Fibroblast of skin of right quadriceps (primary cell): ENCODE measurements at regions not wholly inside any gene's neighbourhood (a gene's known extent, or its start where the extent isn't known, plus 50 kb on each side); places are given as distances from the start of the nearest gene placed in this dataset.
A peak's percentile ranks its signal among the peaks of the same experiment; 100 is the strongest.

Experiments used
- DNase-seq: peaks from one replicate; pipeline ENCODE4 v3.0.0-alpha.2; 2013

GRCh38 chr14:49527221-49527620, 59.0 kb downstream of the RPS29 start:
- DNase-seq = no peak

DNA sequence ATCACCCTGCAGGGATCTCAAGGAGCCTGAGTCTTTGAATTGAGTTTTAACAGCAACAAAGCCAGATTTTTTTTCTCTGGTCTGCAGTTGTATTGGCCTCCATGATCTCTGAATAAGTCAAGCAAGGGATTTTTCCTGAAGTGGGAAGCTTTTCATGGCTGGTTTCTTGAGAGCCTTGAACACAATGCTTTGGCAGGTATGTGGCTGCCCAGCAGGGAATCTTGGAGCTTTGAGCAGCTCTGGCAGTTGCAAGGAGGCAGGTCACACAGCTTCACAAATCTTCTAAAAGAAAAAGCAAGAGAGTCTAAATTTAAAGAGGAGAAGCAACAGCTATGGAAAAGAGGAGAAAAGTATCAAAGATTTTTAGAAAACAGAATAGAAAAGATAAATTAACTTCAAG, 60.1 kb downstream of the RPS29 start:
- no peak for DNase-seq

GRCh38 chr14:49516286-49516685, 69.9 kb downstream of the RPS29 start:
- DNase-seq = no peak

DNA sequence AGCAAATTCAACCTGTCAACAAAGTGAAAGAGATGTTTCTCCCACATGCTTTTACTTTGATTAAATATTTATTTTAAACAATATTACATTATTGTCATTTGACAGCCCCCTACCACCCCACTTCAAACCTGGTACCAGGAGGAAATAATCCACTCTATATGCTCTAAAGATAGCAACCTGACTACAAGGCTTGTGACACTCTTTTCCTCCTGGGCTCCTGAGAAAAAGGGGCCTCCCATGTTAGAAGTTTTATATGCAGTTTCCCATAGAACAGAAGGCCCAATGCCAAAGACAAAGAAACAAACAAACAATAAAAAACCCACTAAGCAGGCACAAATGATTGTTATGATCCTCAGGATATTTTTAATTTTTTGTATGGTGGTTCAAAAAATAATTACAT, 73.6 kb downstream of the RPS29 start:
- DNase-seq = no peak

DNA sequence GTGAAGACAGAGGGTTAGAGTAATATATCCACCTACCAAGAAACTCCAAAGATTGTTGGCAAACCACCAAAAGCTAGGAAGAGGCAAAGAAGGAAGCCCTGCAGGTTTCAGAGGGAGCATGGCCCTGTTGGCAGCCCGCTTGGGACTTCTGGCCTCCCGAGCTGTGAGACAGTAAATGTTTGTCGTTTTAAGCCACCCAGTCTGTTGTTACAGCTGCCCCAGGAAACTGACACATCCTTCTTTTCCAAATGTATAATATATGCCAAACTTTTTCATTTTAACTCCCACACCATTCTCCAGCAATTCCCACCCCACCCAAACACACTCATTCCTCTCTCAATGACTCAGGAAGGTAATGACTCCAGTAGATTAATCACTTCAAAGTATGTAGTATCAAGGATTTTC, 74.0 kb downstream of the RPS29 start:
- DNase-seq = peak; percentile 57

DNA sequence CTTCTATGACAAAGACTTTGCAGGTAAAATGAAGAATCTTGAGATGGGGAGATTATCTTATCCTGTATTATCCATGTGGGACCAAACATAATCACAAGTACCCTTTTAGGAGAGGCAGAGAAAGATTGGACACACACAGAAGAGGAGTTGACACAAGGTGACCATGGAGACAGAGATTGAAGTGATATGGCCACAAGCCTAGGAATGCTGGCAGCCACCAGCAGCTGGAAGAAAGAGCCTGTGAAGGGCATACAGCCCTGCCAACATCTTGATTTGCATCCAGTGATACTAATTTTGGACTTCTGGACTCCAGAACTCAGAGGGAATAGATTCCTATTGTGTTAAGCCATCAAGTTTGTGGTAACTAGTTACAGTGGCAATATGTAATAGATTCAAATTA, 78.1 kb downstream of the RPS29 start:
- DNase-seq = no peak

GRCh38 chr14:49506650-49507049, 79.5 kb downstream of the RPS29 start:
- DNase-seq = no peak

- DNase-seq = no peak
Measured at GRCh38 chr14:49505041-49505766, 81.0 kb downstream of the RPS29 start.

- DNase-seq = peak; percentile 58
Measured at GRCh38 chr14:49497725-49498348, 88.3 kb downstream of the RPS29 start.

DNA sequence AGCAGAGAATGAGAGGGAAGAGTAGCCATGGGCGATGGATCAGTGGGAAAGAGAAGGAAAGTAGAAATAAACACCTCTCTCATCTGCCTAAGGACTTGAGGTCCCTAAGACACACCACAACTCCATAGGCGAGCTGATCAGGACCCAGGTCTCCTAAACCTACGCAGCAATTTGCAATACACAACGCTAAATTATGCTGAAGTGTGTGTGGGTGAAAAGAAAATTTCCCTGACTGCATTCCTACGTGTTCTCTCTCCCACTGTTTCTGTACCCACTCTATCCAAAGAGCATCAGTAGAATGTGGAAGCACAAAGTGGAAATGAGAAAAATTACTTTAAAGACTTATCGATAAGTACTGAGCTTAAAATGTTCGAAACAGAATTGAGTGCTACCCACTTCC, 88.9 kb downstream of the RPS29 start:
- DNase-seq = no peak

- no peak for DNase-seq
Measured at GRCh38 chr14:49494836-49495235, 91.3 kb downstream of the RPS29 start.

- DNase-seq = no peak
Measured at GRCh38 chr14:49493557-49493956, 92.6 kb downstream of the RPS29 start.

- no peak for DNase-seq
Measured at GRCh38 chr14:49492151-49492550, 94.0 kb downstream of the RPS29 start.

GRCh38 chr14:49489341-49489740, 96.8 kb downstream of the RPS29 start:
- no peak for DNase-seq

DNA sequence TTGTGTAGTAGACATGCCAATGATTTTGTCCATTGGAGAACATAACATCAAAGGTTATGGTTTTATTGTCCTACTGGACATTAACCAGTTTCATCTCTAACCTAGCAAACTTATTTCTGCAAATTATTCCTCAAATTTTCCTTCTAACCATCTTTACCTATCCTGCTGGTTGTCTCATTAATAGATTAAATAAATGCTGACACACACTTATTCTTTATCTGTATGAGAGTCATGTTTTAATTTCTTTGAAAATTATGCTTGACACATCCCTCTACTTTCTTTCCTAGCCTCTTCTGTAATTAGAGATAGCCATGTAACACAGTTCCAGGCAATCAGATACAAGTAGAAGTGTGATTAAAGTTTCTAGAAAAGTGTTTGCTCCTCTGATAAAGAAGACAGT, 98.9 kb downstream of the RPS29 start:
- DNase-seq = no peak

- no peak for DNase-seq
Measured at GRCh38 chr14:49485290-49485689, 100.9 kb downstream of the RPS29 start.

- DNase-seq = no peak
Measured at GRCh38 chr14:49484180-49484579, 102.0 kb downstream of the RPS29 start.

GRCh38 chr14:49483268-49483667, 102.9 kb downstream of the RPS29 start:
- DNase-seq = no peak

DNA sequence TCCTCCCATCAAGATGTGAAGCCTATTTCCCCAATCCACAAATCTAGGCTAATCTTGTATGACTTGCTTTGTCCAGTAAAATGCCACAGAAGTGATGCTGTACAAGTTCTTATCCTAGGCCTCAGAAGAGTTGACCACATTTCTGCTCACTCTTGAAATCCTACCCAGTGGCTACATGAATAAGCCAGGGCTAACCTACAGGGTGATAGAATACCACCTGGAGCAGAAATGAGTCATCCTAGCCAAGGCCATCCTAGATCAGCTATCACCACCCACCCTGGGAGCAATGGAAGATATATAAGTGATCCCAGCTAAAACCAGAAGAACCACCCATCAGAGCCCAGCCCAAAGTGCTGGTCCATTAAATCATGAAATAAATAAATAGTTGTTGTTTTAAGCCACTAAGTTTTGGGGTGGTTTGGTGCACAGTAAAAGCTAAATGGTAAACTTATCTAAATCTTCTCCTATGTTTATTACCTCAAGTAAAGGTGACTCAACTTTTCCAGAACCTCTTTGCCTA, 105.1 kb downstream of the RPS29 start:
- no peak for DNase-seq

DNA sequence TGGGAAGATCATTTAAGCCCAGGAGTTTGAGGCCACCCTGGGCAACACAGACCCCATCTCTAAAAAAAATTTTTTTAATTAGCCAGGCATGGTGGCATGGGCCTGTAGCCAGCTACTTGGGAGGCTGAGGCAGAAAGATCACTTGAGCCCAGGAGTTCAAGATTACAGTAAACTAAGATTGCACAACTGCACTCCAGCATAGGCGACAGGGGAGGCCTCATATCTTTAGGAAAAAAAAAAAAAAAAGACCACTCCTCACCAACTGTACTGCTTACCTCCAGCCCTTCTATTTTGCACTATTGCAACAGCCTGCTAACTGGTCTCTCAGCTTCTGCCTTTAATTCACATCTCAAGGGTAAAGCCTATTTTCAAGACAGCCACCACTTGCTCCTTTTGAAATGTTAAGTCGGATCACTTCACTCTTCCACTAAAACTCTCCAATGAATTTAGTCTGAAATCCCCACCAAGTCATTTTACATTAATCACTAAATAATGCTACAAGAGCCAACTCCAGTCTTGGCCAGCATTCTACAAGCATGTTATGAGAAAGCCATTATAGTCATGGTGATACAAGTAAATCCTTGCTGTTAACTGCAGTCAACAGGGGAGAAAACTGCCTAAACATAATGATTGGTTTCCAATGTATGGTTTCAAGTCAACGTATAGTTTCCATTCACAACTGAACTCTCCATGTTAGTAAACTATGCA, 106.0 kb downstream of the RPS29 start:
- DNase-seq = no peak

GRCh38 chr14:49479432-49479831, 106.7 kb downstream of the RPS29 start:
- no peak for DNase-seq

DNA sequence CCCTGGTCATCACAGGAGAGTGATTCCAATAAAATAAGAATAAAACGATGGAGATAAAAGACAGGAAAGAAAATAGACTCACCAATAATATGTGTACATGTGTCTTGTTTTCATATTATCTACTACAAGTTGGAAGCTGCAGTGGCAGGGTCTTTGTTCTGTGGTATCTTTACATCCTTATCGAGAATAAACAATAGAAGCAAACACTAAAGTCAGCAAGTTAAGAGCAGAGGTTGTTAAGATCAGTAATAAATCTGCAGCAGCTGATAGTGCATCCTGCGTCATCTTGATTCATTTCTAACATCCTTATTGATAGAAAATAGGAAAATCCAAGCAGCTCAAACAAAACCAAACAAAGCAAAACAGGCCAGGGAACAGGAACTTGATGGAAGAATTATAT, 107.4 kb downstream of the RPS29 start:
- no peak for DNase-seq

- DNase-seq = no peak
Measured at GRCh38 chr14:49467091-49467490, 119.1 kb downstream of the RPS29 start.

DNA sequence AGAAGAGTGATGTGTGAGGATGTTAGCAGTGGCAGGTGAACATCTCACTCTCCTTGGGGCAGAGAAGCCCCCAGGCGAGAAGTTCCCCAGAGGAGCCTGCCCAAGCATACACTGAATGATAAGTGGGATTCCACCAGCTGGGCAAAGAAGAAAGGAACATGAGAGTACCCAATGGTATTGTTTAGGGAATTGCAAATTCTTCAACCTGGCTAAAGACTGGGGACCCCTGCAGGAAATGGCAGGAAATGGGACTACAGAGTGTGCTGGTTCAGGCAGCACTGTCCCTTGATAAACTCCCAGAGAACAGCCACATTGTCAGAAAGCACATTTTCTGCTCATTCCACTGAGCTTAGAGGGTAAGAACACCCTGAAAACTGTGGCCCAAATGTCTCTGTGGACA, 121.3 kb downstream of the RPS29 start:
- DNase-seq = no peak
